B cell (primary cell): ENCODE measurements at regions not wholly inside any gene's neighbourhood (a gene's known extent, or its start where the extent isn't known, plus 50 kb on each side); places are given as distances from the start of the nearest gene placed in this dataset.

Experiments used
- ATAC-seq: fragments of 200-7000 bp; cut with Tn5 transposase; one replicate; pipeline ENCODE4 v1.10.0; 2021; ENCODE audit warnings: low read depth, mild to moderate bottlenecking, moderate number of reproducible peaks, moderate library complexity
- CTCF ChIA-PET: fragments of 350-600 bp; sonication (Branson Sonifier 250); formaldehyde crosslinking; loops from one replicate; lab custom pipeline; 2021; ENCODE audit warnings: antibody characterized with exemption, inconsistent platforms; lab: Charles Lee
- POLR2A ChIA-PET: fragments of 350-600 bp; sonication (Branson Sonifier 250); formaldehyde crosslinking; loops from one replicate; lab custom pipeline; 2021; ENCODE audit warnings: antibody characterized with exemption; lab: Charles Lee
- DNase-seq: peaks from one replicate; pipeline ENCODE4 v3.0.0; 2013
- H2AFZ ChIP-seq: 2 replicates; pipeline ENCODE4 v1.6.1; 2012; ENCODE audit warnings: mild to moderate bottlenecking, low read depth, low read length; ENCODE audit not compliant: insufficient read depth, poor library complexity, severe bottlenecking
- H3K27ac ChIP-seq, 2 donors: 1 replicate in 1 of 2; 2 replicates in 1 of 2; pipeline ENCODE4 v1.5.1; 2012 to 2013; ENCODE audit warnings: low read length in 2 of 2, mild to moderate bottlenecking in 2 of 2, moderate library complexity in 1 of 2
- H3K27me3 ChIP-seq, 4 experiments: fragments of 200-600 bp in 1 of 4; sonication (generic) in 1 of 4; replicated peaks in 1 of 4; 1 replicate in 2 of 4; 2 replicates in 2 of 4; pipeline versions ENCODE4 v1.6.1 to v1.7.0; 2013 to 2016; ENCODE audit warnings: low read length in 3 of 4, mild to moderate bottlenecking in 2 of 4, mixed read lengths in 1 of 4, moderate library complexity in 1 of 4; ENCODE audit not compliant: insufficient read depth in 4 of 4, control insufficient read depth in 3 of 4; ENCODE audit errors: control extremely low read depth in 1 of 4
- H3K36me3 ChIP-seq, 2 experiments: replicated peaks in 1 of 2; 1 replicate in 1 of 2; 2 replicates in 1 of 2; pipeline versions ENCODE4 v1.6.1 to v1.7.1; 2013; ENCODE audit warnings: low read length in 1 of 2; ENCODE audit not compliant: insufficient read depth in 2 of 2, control insufficient read depth in 1 of 2; ENCODE audit errors: control extremely low read depth in 1 of 2, extremely low read depth in 1 of 2
- H3K4me1 ChIP-seq, 2 donors: fragments of 200-600 bp in 1 of 2; sonication (generic) in 1 of 2; 1 replicate in 1 of 2; 2 replicates in 1 of 2; pipeline versions ENCODE4 v1.5.1 to v1.6.1; 2013 to 2017; ENCODE audit warnings: low read length in 2 of 2; ENCODE audit not compliant: control insufficient read depth in 2 of 2, insufficient read depth in 2 of 2
- H3K4me2 ChIP-seq: replicated peaks from 2 replicates; pipeline ENCODE3; 2012; ENCODE audit warnings: mild to moderate bottlenecking, low read depth, low read length; ENCODE audit not compliant: poor library complexity, severe bottlenecking
- H3K4me3 ChIP-seq, 5 experiments: fragments of 200-600 bp in 1 of 5; sonication (generic) in 1 of 5; 1 replicate in 3 of 5; 2 replicates in 2 of 5; pipeline versions ENCODE4 v1.5.1 to v1.7.0; 2011 to 2016; ENCODE audit warnings: low read length in 4 of 5, mild to moderate bottlenecking in 4 of 5, low read depth in 2 of 5, control low read depth in 1 of 5, moderate library complexity in 1 of 5; ENCODE audit not compliant: insufficient read depth in 1 of 5; ENCODE audit errors: control extremely low read depth in 1 of 5, extremely low read depth in 1 of 5
- H3K79me2 ChIP-seq: fragments of 200-600 bp; sonication (generic); one replicate; pipeline ENCODE4 v1.6.0; 2016; ENCODE audit warnings: low read length; ENCODE audit not compliant: control insufficient read depth, insufficient read depth
- H3K9ac ChIP-seq: fragments of 200-600 bp; sonication (generic); 2 replicates; pipeline ENCODE4 v1.6.1; 2017; ENCODE audit warnings: mild to moderate bottlenecking, low read length, moderate library complexity
- H3K9me3 ChIP-seq, 3 donors: one replicate each; pipeline versions ENCODE4 v1.6.1 to v1.7.1; 2013; ENCODE audit warnings: low read length in 2 of 3; ENCODE audit not compliant: control insufficient read depth in 2 of 3, insufficient read depth in 1 of 3; ENCODE audit errors: control extremely low read depth in 1 of 3
- H4K20me1 ChIP-seq: 2 replicates; pipeline ENCODE4 v1.6.0; 2012; ENCODE audit warnings: mild to moderate bottlenecking, low read length; ENCODE audit not compliant: insufficient read depth, control insufficient read depth, poor library complexity, severe bottlenecking
- H3K27ac Mint-ChIP-seq: one replicate; pipeline ENCODE4 v1.8.0; 2021; ENCODE audit warnings: mixed read lengths
- H3K27me3 Mint-ChIP-seq: one replicate; pipeline ENCODE4 v1.8.0; 2021; ENCODE audit warnings: mixed read lengths
- H3K4me1 Mint-ChIP-seq: one replicate; pipeline ENCODE4 v1.8.0; 2021; ENCODE audit warnings: mixed read lengths
- H3K4me3 Mint-ChIP-seq: one replicate; pipeline ENCODE4 v1.8.0; 2021; ENCODE audit warnings: mixed read lengths
- H3K9me3 Mint-ChIP-seq: one replicate; pipeline ENCODE4 v1.8.0; 2022; ENCODE audit warnings: mixed read lengths; ENCODE audit not compliant: insufficient read depth
- CTCF ChIP-seq: fragments of 200-600 bp; IDR thresholded peaks from one replicate; pipeline ENCODE4 v1.8.0; 2022; ENCODE audit warnings: antibody characterized with exemption, mild to moderate bottlenecking
- EZH2 ChIP-seq: IDR thresholded peaks from 2 replicates; pipeline ENCODE4 v1.6.1; 2012; ENCODE audit warnings: borderline replicate concordance, low read depth, mild to moderate bottlenecking, moderate library complexity, low read length; ENCODE audit not compliant: insufficient read depth, poor library complexity, severe bottlenecking
- WGBS: methylation state at CpG from one replicate; pipeline ENCODE4 v1.1.5; 2013; ENCODE audit warnings: missing lambda C conversion rate; ENCODE audit not compliant: insufficient coverage; 5-methylcytosine and 5-hydroxymethylcytosine counted together
- intact Hi-C: fragments of 100-400 bp; cut with micrococcal nuclease; formaldehyde crosslinking; loops from one replicate; pipeline ENCODE4 v1.10.0; 2022

DNA sequence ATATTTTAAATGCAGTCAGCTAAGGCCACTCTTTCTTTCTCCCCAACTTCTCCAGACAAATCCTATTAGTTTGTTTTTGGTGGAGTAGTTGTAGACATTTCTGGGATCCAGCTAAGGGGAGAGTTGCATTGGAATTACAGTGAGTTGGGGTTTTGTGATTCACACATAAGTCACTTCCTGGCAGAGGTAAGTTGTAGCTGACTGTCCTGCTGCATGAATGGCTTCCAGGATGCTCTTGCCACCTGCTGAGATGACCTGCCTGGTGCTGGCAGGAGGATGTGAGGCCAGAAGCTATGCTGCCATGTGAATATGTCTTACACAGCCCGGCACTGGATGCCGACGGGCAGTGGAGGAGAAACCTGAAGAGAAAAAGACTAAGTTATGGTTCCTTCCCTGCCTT is 243.7 kb downstream of the TDRD15 start:
- DNase-seq (no peak), ATAC-seq (no peak)
- Histone ChIP-seq H3K4me1 (no peaks in the 10 kb centered on the region), H3K79me2 (no peaks in the 10 kb centered on the region), H4K20me1 (no peaks in the 10 kb centered on the region), H3K4me2 (no peak overlapping the region), H3K4me3 (no peak overlapping the region), H3K27me3 (no peaks in the 10 kb centered on the region), H3K36me3 (no peaks in the 10 kb centered on the region), H3K9me3 (no peaks in the 10 kb centered on the region), H3K9ac (no peak overlapping the region), H3K27ac (no peak overlapping the region), H2AFZ (no peak overlapping the region)
- TF ChIP-seq CTCF (no peak), EZH2 (no peak)
- no peaks in the 10 kb centered on the region for H3K4me1 Mint-ChIP-seq
- no peak overlapping the region for H3K4me3 Mint-ChIP-seq
- CTCF ChIA-PET: interaction anchor here (0.5 kb wide), 1 partner anchor 675 kb away, joined by 3 read pairs; no protein-coding TSS in a partner anchor
- H3K27me3 Mint-ChIP-seq: no peaks in the 10 kb centered on the region
- no peaks in the 10 kb centered on the region for H3K9me3 Mint-ChIP-seq
- intact Hi-C loops: no loop called here
- no peak overlapping the region for H3K27ac Mint-ChIP-seq
- POLR2A ChIA-PET: no interaction called here
- 97% methylated on average over 3 of the region's 3 CpGs for WGBS

- POLR2A ChIA-PET: no interaction called here
- Histone ChIP-seq H3K27ac (no peak overlapping the region), H3K9me3 (no peaks in the 10 kb centered on the region), H4K20me1 (no peaks in the 10 kb centered on the region), H3K4me2 (no peak overlapping the region), H3K4me1 (no peaks in the 10 kb centered on the region), H3K79me2 (no peaks in the 10 kb centered on the region), H3K36me3 (no peaks in the 10 kb centered on the region), H3K4me3 (no peak overlapping the region), H3K27me3 (no peaks in the 10 kb centered on the region), H3K9ac (no peak overlapping the region), H2AFZ (no peak overlapping the region)
- ATAC-seq (no peak), DNase-seq (no peak)
- WGBS: 89% methylated on average over 1 of the region's 2 CpGs
- Mint-ChIP-seq H3K4me1 (no peaks in the 10 kb centered on the region), H3K4me3 (no peak overlapping the region), H3K27me3 (no peaks in the 10 kb centered on the region), H3K27ac (no peak overlapping the region), H3K9me3 (no peaks in the 10 kb centered on the region)
- no peak for TF ChIP-seq CTCF
- TF ChIP-seq EZH2: no peak
- CTCF ChIA-PET: no interaction called here
- intact Hi-C loops: no loop called here
Measured at GRCh38 chr2:21369787-21370186, 246.0 kb downstream of the TDRD15 start.
